ENCODE measurements at regions not wholly inside any gene's neighbourhood (a gene's known extent, or its start where the extent isn't known, plus 50 kb on each side); places are given as distances from the start of the nearest gene placed in this dataset.
"Not testable (repeated sequence)": the region's sequence is repeated elsewhere in the genome, so short reads cannot be mapped to it uniquely, and the experiment has no call there.

- DNase-seq (ENCODE audit: low read depth) = no peak
These were observed 112.3 kb upstream of the CST7 start for GRCh38 chr20:24836661-24837299.

- DNase-seq (ENCODE audit: low read depth) = peak; percentile 13
These were observed 111.2 kb upstream of the CST7 start for GRCh38 chr20:24837781-24838450.

GRCh38 chr20:24838546-24839535 lies 110.2 kb upstream of the CST7 start:
- DNase-seq (ENCODE audit: low read depth) = peak; percentile 8

GRCh38 chr20:24840121-24840713 lies 108.9 kb upstream of the CST7 start:
- no peak for DNase-seq (ENCODE audit: low read depth)

GRCh38 chr20:24842274-24842917 lies 106.7 kb upstream of the CST7 start:
- DNase-seq (ENCODE audit: low read depth) = no peak

GRCh38 chr20:24842918-24843715 lies 106.0 kb upstream of the CST7 start:
- DNase-seq (ENCODE audit: low read depth) = no peak

GRCh38 chr20:24850176-24850575 lies 98.9 kb upstream of the CST7 start:
- no peak for DNase-seq (ENCODE audit: low read depth)

- DNase-seq (ENCODE audit: low read depth) = no peak
These were observed 97.6 kb upstream of the CST7 start for GRCh38 chr20:24851346-24852019.

GRCh38 chr20:24853916-24854315 lies 95.2 kb upstream of the CST7 start:
- no peak for DNase-seq (ENCODE audit: low read depth)

GRCh38 chr20:24855848-24856247 lies 93.2 kb upstream of the CST7 start:
- no peak for DNase-seq (ENCODE audit: low read depth)

- DNase-seq (ENCODE audit: low read depth) = not testable (repeated sequence)
These were observed 90.6 kb upstream of the CST7 start for GRCh38 chr20:24858500-24858899.

GRCh38 chr20:24859539-24859938 lies 89.5 kb upstream of the CST7 start:
- DNase-seq (ENCODE audit: low read depth) = no peak

GRCh38 chr20:24862186-24862585 lies 86.9 kb upstream of the CST7 start:
- no peak for DNase-seq (ENCODE audit: low read depth)

- DNase-seq (ENCODE audit: low read depth) = no peak
These were observed 86.5 kb upstream of the CST7 start for GRCh38 chr20:24862606-24863005.

GRCh38 chr20:24863356-24863755 lies 85.7 kb upstream of the CST7 start:
- DNase-seq (ENCODE audit: low read depth) = peak; percentile 77

- no peak for DNase-seq (ENCODE audit: low read depth)
These were observed 83.1 kb upstream of the CST7 start for GRCh38 chr20:24866008-24866407.

- DNase-seq (ENCODE audit: low read depth) = no peak
These were observed 82.3 kb upstream of the CST7 start for GRCh38 chr20:24866742-24867141.

GRCh38 chr20:24867556-24867955 lies 81.5 kb upstream of the CST7 start:
- no peak for DNase-seq (ENCODE audit: low read depth)

- no peak for DNase-seq (ENCODE audit: low read depth)
These were observed 80.6 kb upstream of the CST7 start for GRCh38 chr20:24868396-24868927.

GRCh38 chr20:24868959-24869358 lies 80.1 kb upstream of the CST7 start:
- no peak for DNase-seq (ENCODE audit: low read depth)
